GM23338 (cell line): ENCODE measurements at regions not wholly inside any gene's neighbourhood (a gene's known extent, or its start where the extent isn't known, plus 50 kb on each side); places are given as distances from the start of the nearest gene placed in this dataset.
A peak's percentile ranks its signal among the peaks of the same experiment; 100 is the strongest.

ENCODE experiments used
- ATAC-seq: fragments of 200-7000 bp; cut with Tn5 transposase; 3 replicates; pipeline ENCODE4 v1.9.1; 2020
- DNase-seq: peaks from one replicate; pipeline ENCODE4 v3.0.0-alpha.2; 2015; ENCODE audit warnings: low spot score
- H2AFZ ChIP-seq: fragments of 200-600 bp; sonication (generic); 2 replicates; pipeline ENCODE4 v1.8.0; 2016; ENCODE audit warnings: antibody characterized with exemption, mild to moderate bottlenecking, moderate library complexity
- H3F3A ChIP-seq: fragments of 200-600 bp; sonication (generic); replicated peaks from 2 replicates; pipeline ENCODE4 v1.8.0; 2017; ENCODE audit warnings: antibody characterized with exemption, mixed run types, low read depth
- H3K27ac ChIP-seq: fragments of 200-600 bp; sonication (generic); 2 replicates; pipeline ENCODE4 v1.6.1; 2016; ENCODE audit warnings: low read depth
- H3K27me3 ChIP-seq: fragments of 200-600 bp; sonication (generic); 2 replicates; pipeline ENCODE4 v1.8.0; 2016; ENCODE audit warnings: mild to moderate bottlenecking, mixed run types, moderate library complexity; ENCODE audit not compliant: insufficient read depth
- H3K36me3 ChIP-seq: fragments of 200-600 bp; sonication (generic); 2 replicates; pipeline ENCODE4 v1.8.0; 2016; ENCODE audit warnings: mild to moderate bottlenecking; ENCODE audit not compliant: insufficient read depth
- H3K4me1 ChIP-seq: fragments of 200-600 bp; sonication (generic); 2 replicates; pipeline ENCODE4 v1.8.0; 2016; ENCODE audit warnings: mild to moderate bottlenecking, moderate library complexity; ENCODE audit not compliant: insufficient read depth
- H3K4me2 ChIP-seq: fragments of 200-600 bp; sonication (generic); 2 replicates; pipeline ENCODE4 v1.7.1; 2017; ENCODE audit warnings: mixed run types
- H3K4me3 ChIP-seq: fragments of 200-600 bp; sonication (generic); 2 replicates; pipeline ENCODE4 v1.6.1; 2016; ENCODE audit warnings: mixed run types
- H3K79me2 ChIP-seq: fragments of 200-600 bp; sonication (generic); replicated peaks from 2 replicates; pipeline ENCODE4 v1.8.0; 2017; ENCODE audit warnings: mild to moderate bottlenecking; ENCODE audit not compliant: insufficient read depth
- H3K9me2 ChIP-seq: fragments of 200-600 bp; sonication (generic); 2 replicates; pipeline ENCODE4 v1.8.0; 2017; ENCODE audit not compliant: insufficient read depth
- H4K20me1 ChIP-seq: fragments of 200-600 bp; sonication (generic); replicated peaks from 2 replicates; pipeline ENCODE4 v1.8.0; 2017; ENCODE audit warnings: mild to moderate bottlenecking; ENCODE audit not compliant: insufficient read depth
- H3K27ac Mint-ChIP-seq: 2 replicates; pipeline ENCODE4 v1.8.0; 2020; ENCODE audit warnings: inconsistent platforms, mild to moderate bottlenecking, moderate library complexity, mixed read lengths
- H3K27me3 Mint-ChIP-seq: 3 replicates; pipeline ENCODE4 v1.8.0; 2022; ENCODE audit warnings: low read depth, mild to moderate bottlenecking, moderate library complexity, mixed read lengths, inconsistent platforms; ENCODE audit not compliant: insufficient read depth, poor library complexity
- H3K36me3 Mint-ChIP-seq: 3 replicates; pipeline ENCODE4 v1.8.0; 2021; ENCODE audit warnings: low read depth, mild to moderate bottlenecking, inconsistent platforms, moderate library complexity, mixed read lengths
- H3K4me1 Mint-ChIP-seq: 3 replicates; pipeline ENCODE4 v1.8.0; 2020; ENCODE audit warnings: mild to moderate bottlenecking, inconsistent platforms, mixed read lengths
- H3K4me3 Mint-ChIP-seq: 3 replicates; pipeline ENCODE4 v1.8.0; 2021; ENCODE audit warnings: moderate library complexity, mild to moderate bottlenecking, inconsistent platforms, mixed read lengths
- H3K9me3 Mint-ChIP-seq: 3 replicates; pipeline ENCODE4 v1.8.0; 2020; ENCODE audit warnings: moderate library complexity, mild to moderate bottlenecking, inconsistent platforms, mixed read lengths
- CREB1 ChIP-seq: fragments of 250-450 bp; sonication (Bioruptor Pico); IDR thresholded peaks from 2 replicates; pipeline ENCODE4 v1.5.0; 2020; ENCODE audit warnings: low read depth, mild to moderate bottlenecking, moderate library complexity
- ETS1 ChIP-seq: IDR thresholded peaks from 2 replicates; pipeline ENCODE4 v1.6.1; 2016; ENCODE audit warnings: antibody characterized with exemption
- EZH2 ChIP-seq: fragments of 200-600 bp; sonication (generic); IDR thresholded peaks from one replicate; pipeline ENCODE4 v1.8.0; 2017; ENCODE audit warnings: antibody characterized with exemption, mild to moderate bottlenecking, low read depth; ENCODE audit not compliant: unreplicated experiment
- EZH2phosphoT487 ChIP-seq: fragments of 200-600 bp; sonication (generic); IDR thresholded peaks from one replicate; pipeline ENCODE4 v1.8.1; 2018; ENCODE audit warnings: antibody characterized with exemption; ENCODE audit not compliant: unreplicated experiment
- JUNB ChIP-seq: IDR thresholded peaks from one replicate; pipeline ENCODE4 v1.6.1; 2016; ENCODE audit warnings: antibody characterized with exemption; ENCODE audit not compliant: unreplicated experiment
- NANOG ChIP-seq: IDR thresholded peaks from 2 replicates; pipeline ENCODE4 v1.6.1; 2016; ENCODE audit warnings: antibody characterized with exemption, borderline replicate concordance
- POLR2AphosphoS5 ChIP-seq: IDR thresholded peaks from 2 replicates; pipeline ENCODE4 v1.6.1; 2016; ENCODE audit warnings: antibody characterized with exemption, low read depth
- STAT1 ChIP-seq: IDR thresholded peaks from one replicate; pipeline ENCODE4 v1.6.1; 2016; ENCODE audit warnings: antibody characterized with exemption; ENCODE audit not compliant: unreplicated experiment
- ZNF114 ChIP-seq: fragments of 250-450 bp; sonication (Bioruptor Pico); IDR thresholded peaks from 2 replicates; pipeline ENCODE4 v1.5.0; 2020; ENCODE audit warnings: mild to moderate bottlenecking, moderate library complexity
- ZNF331 ChIP-seq: fragments of 250-450 bp; sonication (Bioruptor Pico); IDR thresholded peaks from 2 replicates; pipeline ENCODE4 v1.5.0; 2020; ENCODE audit warnings: low read depth, mild to moderate bottlenecking, moderate library complexity
- ZNF462 ChIP-seq: fragments of 250-450 bp; sonication (Bioruptor Pico); IDR thresholded peaks from 2 replicates; pipeline ENCODE4 v1.5.0; 2020; ENCODE audit warnings: mild to moderate bottlenecking, moderate library complexity
- TF ChIP-seq, protein P1 (sequence below): IDR thresholded peaks from one replicate; pipeline ENCODE4 v1.6.1; 2018; ENCODE audit warnings: antibody characterized with exemption; ENCODE audit not compliant: unreplicated experiment

DNA sequence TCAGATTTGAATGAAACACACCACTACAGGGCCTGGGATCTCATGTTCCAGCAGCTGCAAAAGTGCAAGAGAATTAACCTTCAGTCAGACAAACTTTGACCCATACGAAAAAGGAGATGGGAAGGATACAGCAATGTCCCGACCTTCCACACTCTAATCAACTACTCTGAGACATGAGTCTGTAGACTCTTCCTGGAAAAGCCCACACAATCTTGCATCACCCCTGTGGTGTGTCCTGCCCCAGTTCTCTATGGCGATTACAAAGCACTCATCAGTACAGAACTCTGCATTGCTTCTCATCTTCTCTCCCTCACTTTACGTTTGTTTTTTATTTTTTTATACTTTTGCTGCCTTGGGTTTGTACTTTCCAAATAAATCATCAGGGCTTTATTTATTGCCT is 241.0 kb upstream of the KIF2A start:
- Histone ChIP-seq H3K9me2 (peaks cover 4% of the 10 kb centered on the region; the same call in 1 of the 2 replicates), H3K36me3 (no peaks in the 10 kb centered on the region), H3K27me3 (no peaks in the 10 kb centered on the region), H3K4me3 (no peak overlapping the region), H2AFZ (peak overlapping the region; percentile 82; the same call in 1 of the 2 replicates), H3K27ac (no peak overlapping the region), H3K4me2 (no peak overlapping the region), H3F3A (no peaks in the 10 kb centered on the region), H3K79me2 (no peaks in the 10 kb centered on the region), H4K20me1 (no peaks in the 10 kb centered on the region), H3K4me1 (no peaks in the 10 kb centered on the region)
- no peaks in the 10 kb centered on the region for H3K9me3 Mint-ChIP-seq
- no peak for ATAC-seq
- DNase-seq = no peak
- H3K27ac Mint-ChIP-seq = no peak overlapping the region
- H3K4me1 Mint-ChIP-seq = peaks cover 22% of the 10 kb centered on the region
- H3K27me3 Mint-ChIP-seq = no peaks in the 10 kb centered on the region
- no peak overlapping the region for H3K4me3 Mint-ChIP-seq
- no peak for TF ChIP-seq EZH2
- no peak for TF ChIP-seq ZNF331 (CRISPR knock-in tag)
- no peak for TF ChIP-seq JUNB
- TF ChIP-seq STAT1 = no peak
- no peak for TF ChIP-seq ZNF114 (CRISPR knock-in tag)
- TF ChIP-seq EZH2phosphoT487 = no peak
- no peak for TF ChIP-seq CREB1 (CRISPR knock-in tag)
- TF ChIP-seq POLR2AphosphoS5 = no peak
- no peak for TF ChIP-seq NANOG
- H3K36me3 Mint-ChIP-seq = no peaks in the 10 kb centered on the region

- Histone ChIP-seq H3F3A (no peaks in the 10 kb centered on the region), H3K79me2 (no peaks in the 10 kb centered on the region), H4K20me1 (no peaks in the 10 kb centered on the region), H3K9me2 (peaks cover 4% of the 10 kb centered on the region; the same call in 1 of the 2 replicates), H3K36me3 (no peaks in the 10 kb centered on the region), H2AFZ (no peak overlapping the region), H3K4me2 (no peak overlapping the region), H3K4me3 (no peak overlapping the region), H3K27ac (no peak overlapping the region), H3K4me1 (no peaks in the 10 kb centered on the region), H3K27me3 (no peaks in the 10 kb centered on the region)
- no peaks in the 10 kb centered on the region for H3K27me3 Mint-ChIP-seq
- DNase-seq (no peak), ATAC-seq (no peak)
- H3K36me3 Mint-ChIP-seq = no peaks in the 10 kb centered on the region
- no peak overlapping the region for H3K4me3 Mint-ChIP-seq
- no peaks in the 10 kb centered on the region for H3K9me3 Mint-ChIP-seq
- H3K27ac Mint-ChIP-seq = no peak overlapping the region
- H3K4me1 Mint-ChIP-seq = peaks cover 21% of the 10 kb centered on the region
- TF ChIP-seq ZNF331 (CRISPR knock-in tag) (no peak), ZNF114 (CRISPR knock-in tag) (no peak), NANOG (no peak), ETS1 (no peak), EZH2phosphoT487 (no peak), CREB1 (CRISPR knock-in tag) (no peak), ZNF462 (CRISPR knock-in tag) (no peak)
- TF ChIP-seq, protein P1, sequence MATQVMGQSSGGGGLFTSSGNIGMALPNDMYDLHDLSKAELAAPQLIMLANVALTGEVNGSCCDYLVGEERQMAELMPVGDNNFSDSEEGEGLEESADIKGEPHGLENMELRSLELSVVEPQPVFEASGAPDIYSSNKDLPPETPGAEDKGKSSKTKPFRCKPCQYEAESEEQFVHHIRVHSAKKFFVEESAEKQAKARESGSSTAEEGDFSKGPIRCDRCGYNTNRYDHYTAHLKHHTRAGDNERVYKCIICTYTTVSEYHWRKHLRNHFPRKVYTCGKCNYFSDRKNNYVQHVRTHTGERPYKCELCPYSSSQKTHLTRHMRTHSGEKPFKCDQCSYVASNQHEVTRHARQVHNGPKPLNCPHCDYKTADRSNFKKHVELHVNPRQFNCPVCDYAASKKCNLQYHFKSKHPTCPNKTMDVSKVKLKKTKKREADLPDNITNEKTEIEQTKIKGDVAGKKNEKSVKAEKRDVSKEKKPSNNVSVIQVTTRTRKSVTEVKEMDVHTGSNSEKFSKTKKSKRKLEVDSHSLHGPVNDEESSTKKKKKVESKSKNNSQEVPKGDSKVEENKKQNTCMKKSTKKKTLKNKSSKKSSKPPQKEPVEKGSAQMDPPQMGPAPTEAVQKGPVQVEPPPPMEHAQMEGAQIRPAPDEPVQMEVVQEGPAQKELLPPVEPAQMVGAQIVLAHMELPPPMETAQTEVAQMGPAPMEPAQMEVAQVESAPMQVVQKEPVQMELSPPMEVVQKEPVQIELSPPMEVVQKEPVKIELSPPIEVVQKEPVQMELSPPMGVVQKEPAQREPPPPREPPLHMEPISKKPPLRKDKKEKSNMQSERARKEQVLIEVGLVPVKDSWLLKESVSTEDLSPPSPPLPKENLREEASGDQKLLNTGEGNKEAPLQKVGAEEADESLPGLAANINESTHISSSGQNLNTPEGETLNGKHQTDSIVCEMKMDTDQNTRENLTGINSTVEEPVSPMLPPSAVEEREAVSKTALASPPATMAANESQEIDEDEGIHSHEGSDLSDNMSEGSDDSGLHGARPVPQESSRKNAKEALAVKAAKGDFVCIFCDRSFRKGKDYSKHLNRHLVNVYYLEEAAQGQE = no peak
Observed at GRCh38 chr5:62066761-62067277, 239.2 kb upstream of the KIF2A start.
